Kidney (tissue), 13 donors: ENCODE measurements at regions not wholly inside any gene's neighbourhood (a gene's known extent, or its start where the extent isn't known, plus 50 kb on each side); places are given as distances from the start of the nearest gene placed in this dataset.

Experiments
- DNase-seq, 5 donors: peaks; one replicate each; pipeline ENCODE4 v3.0.0-alpha.2; 2013 to 2020
- FAIRE-seq: peaks from 2 replicates; lab custom pipeline; 2012; peaks lifted over from hg19 to GRCh38; lab: Jason Lieb, UNC
- H3K27ac ChIP-seq, 2 donors: one replicate each; pipeline ENCODE4 v1.7.0; 2013; ENCODE audit warnings: low read depth in 2 of 2, low read length in 2 of 2, inconsistent platforms in 1 of 2
- H3K27me3 ChIP-seq: one replicate; pipeline ENCODE4 v1.7.1; 2013; ENCODE audit warnings: low read length, inconsistent platforms; ENCODE audit not compliant: control insufficient read depth, insufficient read depth
- H3K36me3 ChIP-seq, 3 donors: one replicate each; pipeline versions ENCODE4 v1.7.0 to v1.7.1; 2013; ENCODE audit warnings: low read length in 3 of 3, control low read depth in 1 of 3, inconsistent platforms in 1 of 3; ENCODE audit not compliant: insufficient read depth in 3 of 3, control insufficient read depth in 2 of 3
- H3K4me1 ChIP-seq, 3 donors: one replicate each; pipeline versions ENCODE4 v1.7.0 to v1.7.1; 2013; ENCODE audit warnings: low read length in 3 of 3, inconsistent platforms in 1 of 3, low read depth in 1 of 3; ENCODE audit not compliant: control insufficient read depth in 2 of 3, insufficient read depth in 2 of 3
- H3K4me3 ChIP-seq, 3 donors: one replicate each; pipeline versions ENCODE4 v1.7.0 to v1.8.1; 2013; ENCODE audit warnings: low read length in 3 of 3, control low read depth in 1 of 3, inconsistent platforms in 1 of 3
- H3K9ac ChIP-seq, 3 donors: one replicate each; pipeline versions ENCODE4 v1.7.0 to v1.7.1; 2013; ENCODE audit warnings: low read length in 3 of 3, control low read depth in 1 of 3, inconsistent platforms in 1 of 3
- H3K9me3 ChIP-seq, 3 donors: one replicate each; pipeline versions ENCODE4 v1.7.0 to v1.7.1; 2013; ENCODE audit warnings: low read length in 3 of 3, control low read depth in 1 of 3, inconsistent platforms in 1 of 3; ENCODE audit not compliant: control insufficient read depth in 2 of 3, insufficient read depth in 1 of 3
- intact Hi-C: fragments of 100-400 bp; cut with DNase I; formaldehyde crosslinking; loops from one replicate; pipeline ENCODE4 v1.11.1; 2022
- TF ChIP-seq, protein P1 (sequence below): IDR thresholded peaks from 3 replicates; pipeline ENCODE4 v1.5.1; 2012; ENCODE audit warnings: mild to moderate bottlenecking, moderate library complexity, borderline replicate concordance; ENCODE audit not compliant: insufficient read depth; ENCODE audit errors: extremely low read depth
- donor health status: control.
- donor health status: control.
- donor health status: control.
- donor health status: control.
- donor health status: control.
- donor health status: DM: yes; HTN: yes; CAD: no.
- donor health status: Normal renal cell carcinoma (clear cell type).

GRCh38 chrX:1945879-1946278, 331.0 kb downstream of the ASMT start:
- Histone ChIP-seq H3K4me1 (no peaks in the 10 kb centered on the region), H3K27ac (no peak overlapping the region), H3K9ac (no peak overlapping the region), H3K27me3 (no peaks in the 10 kb centered on the region), H3K36me3 (no peaks in the 10 kb centered on the region), H3K9me3 (no peaks in the 10 kb centered on the region), H3K4me3 (no peak overlapping the region)
- DNase-seq (no peak), FAIRE-seq (no peak)
- intact Hi-C loops, result no loop called here
- TF ChIP-seq, protein P1, sequence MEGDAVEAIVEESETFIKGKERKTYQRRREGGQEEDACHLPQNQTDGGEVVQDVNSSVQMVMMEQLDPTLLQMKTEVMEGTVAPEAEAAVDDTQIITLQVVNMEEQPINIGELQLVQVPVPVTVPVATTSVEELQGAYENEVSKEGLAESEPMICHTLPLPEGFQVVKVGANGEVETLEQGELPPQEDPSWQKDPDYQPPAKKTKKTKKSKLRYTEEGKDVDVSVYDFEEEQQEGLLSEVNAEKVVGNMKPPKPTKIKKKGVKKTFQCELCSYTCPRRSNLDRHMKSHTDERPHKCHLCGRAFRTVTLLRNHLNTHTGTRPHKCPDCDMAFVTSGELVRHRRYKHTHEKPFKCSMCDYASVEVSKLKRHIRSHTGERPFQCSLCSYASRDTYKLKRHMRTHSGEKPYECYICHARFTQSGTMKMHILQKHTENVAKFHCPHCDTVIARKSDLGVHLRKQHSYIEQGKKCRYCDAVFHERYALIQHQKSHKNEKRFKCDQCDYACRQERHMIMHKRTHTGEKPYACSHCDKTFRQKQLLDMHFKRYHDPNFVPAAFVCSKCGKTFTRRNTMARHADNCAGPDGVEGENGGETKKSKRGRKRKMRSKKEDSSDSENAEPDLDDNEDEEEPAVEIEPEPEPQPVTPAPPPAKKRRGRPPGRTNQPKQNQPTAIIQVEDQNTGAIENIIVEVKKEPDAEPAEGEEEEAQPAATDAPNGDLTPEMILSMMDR, result no peak

DNA sequence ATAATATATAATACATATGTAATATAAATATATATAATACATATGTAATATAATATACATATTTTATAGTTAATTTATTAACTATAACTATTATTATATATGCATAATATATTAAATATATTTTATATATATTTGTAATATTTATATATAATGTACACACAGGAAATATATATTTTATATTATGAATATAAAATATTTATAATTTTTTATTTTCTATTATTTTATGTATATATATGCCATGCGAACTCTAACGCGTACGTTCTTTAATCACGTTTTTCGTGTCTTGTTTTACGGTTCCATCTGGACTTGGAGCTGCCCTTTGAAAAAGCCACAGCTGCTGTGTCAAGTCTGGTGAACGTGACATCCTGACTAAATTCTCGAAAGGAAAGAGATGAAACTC, 332.1 kb downstream of the ASMT start:
- no peaks in the 10 kb centered on the region for H3K9me3 ChIP-seq
- H3K4me1 ChIP-seq, result no peaks in the 10 kb centered on the region
- H3K36me3 ChIP-seq, result no peaks in the 10 kb centered on the region
- DNase-seq (no peak), FAIRE-seq (no peak)
- intact Hi-C loops, result no loop called here
- no peak overlapping the region for H3K27ac ChIP-seq
- H3K27me3 ChIP-seq, result no peaks in the 10 kb centered on the region
- H3K4me3 ChIP-seq, result no peak overlapping the region
- H3K9ac ChIP-seq, result no peak overlapping the region
- TF ChIP-seq, protein P1, result no peak
